SU-DHL-6 (cell line): ENCODE measurements at regions not wholly inside any gene's neighbourhood (a gene's known extent, or its start where the extent isn't known, plus 50 kb on each side); places are given as distances from the start of the nearest gene placed in this dataset.

Experiments
- CTCF ChIP-seq: fragments of 200-600 bp; sonication (generic); IDR thresholded peaks from one replicate; pipeline ENCODE4 v1.5.1; 2017; ENCODE audit warnings: antibody characterized with exemption, mild to moderate bottlenecking, low read length, moderate library complexity; ENCODE audit not compliant: insufficient read depth, poor library complexity, severe bottlenecking
- EZH2phosphoT487 ChIP-seq: fragments of 200-600 bp; sonication (generic), shearing (Covaris generic); conservative IDR thresholded peaks from 2 replicates; pipeline ENCODE4 v1.6.1; 2018; ENCODE audit warnings: mild to moderate bottlenecking, antibody characterized with exemption, low read length, moderate library complexity, mixed read lengths

GRCh38 chr11:95693298-95693697 is 96.3 kb downstream of the FAM76B start:
- no peak for TF ChIP-seq CTCF
- no peak for TF ChIP-seq EZH2phosphoT487
